Activated effector memory CD4-positive, alpha-beta T cell treated with anti-CD3 and anti-CD28 coated beads, Interleukin-2, amount 50 U/mL, for 16 hours (primary cell): ENCODE measurements at regions not wholly inside any gene's neighbourhood (a gene's known extent, or its start where the extent isn't known, plus 50 kb on each side); places are given as distances from the start of the nearest gene placed in this dataset.
"Not testable (repeated sequence)": the region's sequence is repeated elsewhere in the genome, so short reads cannot be mapped to it uniquely, and the experiment has no call there.

Experiments
- DNase-seq: peaks from one replicate; pipeline ENCODE4 v3.0.0-alpha.2; 2020

- DNase-seq, result no peak
Measured at GRCh38 chr18:60123031-60123430, 223.2 kb downstream of the PMAIP1 start.

DNA sequence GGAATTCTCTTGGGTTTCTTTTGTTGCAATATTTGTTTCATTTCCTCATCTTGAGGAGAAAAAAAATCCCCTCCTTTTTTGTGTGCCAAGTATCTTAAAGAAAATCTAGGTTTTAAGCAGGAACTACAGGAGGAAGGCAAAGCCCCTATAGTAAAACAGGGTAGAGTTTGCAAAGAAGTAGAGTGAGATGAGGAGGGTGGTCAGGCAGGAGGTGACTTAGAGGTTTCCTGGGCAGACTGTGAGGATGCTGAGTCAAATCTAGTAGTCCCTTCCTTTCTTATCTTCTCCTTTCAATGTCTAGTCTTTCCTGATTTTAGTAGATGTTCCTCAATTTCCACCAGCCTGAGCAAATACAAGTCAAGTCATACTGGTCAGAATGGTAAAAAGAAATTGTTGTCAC lies 222.5 kb downstream of the PMAIP1 start:
- DNase-seq, result no peak

GRCh38 chr18:60120231-60120750 lies 220.5 kb downstream of the PMAIP1 start:
- no peak for DNase-seq

DNA sequence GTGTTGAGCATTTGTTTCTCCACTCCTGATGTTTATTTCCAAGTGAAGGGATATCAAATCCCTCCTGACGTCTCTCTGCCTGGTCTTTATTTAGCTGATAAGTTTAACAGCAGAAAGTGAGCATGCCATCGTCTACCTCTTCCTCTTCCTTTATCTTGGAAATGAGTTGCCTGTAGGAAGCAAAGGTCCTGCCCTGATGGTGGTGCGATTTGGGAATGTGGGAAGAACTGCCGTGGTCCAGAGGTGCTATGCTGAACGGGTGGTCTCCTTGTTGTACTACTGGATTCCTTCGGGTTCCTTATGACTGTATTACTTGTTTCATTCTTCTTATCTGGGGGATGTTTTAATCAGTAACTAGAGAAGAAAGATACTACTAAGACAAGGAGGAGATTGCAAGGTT lies 217.5 kb downstream of the PMAIP1 start:
- DNase-seq, result no peak

DNA sequence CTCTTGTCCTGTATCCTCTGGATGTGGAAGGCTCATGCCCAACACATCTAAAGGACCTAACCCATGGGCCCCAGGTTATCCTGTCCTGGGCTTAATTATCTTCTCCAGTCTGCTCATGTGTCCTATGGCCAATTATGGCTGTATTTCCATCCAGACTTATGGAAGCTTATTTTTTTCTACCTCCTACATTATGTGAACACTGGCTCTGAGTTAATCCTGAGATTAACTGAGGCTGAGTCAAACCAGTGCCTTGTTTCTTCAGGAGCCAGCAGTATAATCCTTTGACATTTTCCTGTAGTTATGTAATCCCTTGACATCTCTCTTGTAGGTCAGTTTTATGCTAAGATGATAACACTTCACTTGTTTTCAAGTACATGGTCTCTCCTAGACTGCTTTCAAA lies 213.6 kb downstream of the PMAIP1 start:
- no peak for DNase-seq

- DNase-seq, result no peak
Measured at GRCh38 chr18:60112369-60112768, 212.6 kb downstream of the PMAIP1 start.

- no peak for DNase-seq
Measured at GRCh38 chr18:60111525-60111924, 211.7 kb downstream of the PMAIP1 start.

- no peak for DNase-seq
Measured at GRCh38 chr18:60110836-60111235, 211.0 kb downstream of the PMAIP1 start.

GRCh38 chr18:60100778-60101177 lies 201.0 kb downstream of the PMAIP1 start:
- no peak for DNase-seq

DNA sequence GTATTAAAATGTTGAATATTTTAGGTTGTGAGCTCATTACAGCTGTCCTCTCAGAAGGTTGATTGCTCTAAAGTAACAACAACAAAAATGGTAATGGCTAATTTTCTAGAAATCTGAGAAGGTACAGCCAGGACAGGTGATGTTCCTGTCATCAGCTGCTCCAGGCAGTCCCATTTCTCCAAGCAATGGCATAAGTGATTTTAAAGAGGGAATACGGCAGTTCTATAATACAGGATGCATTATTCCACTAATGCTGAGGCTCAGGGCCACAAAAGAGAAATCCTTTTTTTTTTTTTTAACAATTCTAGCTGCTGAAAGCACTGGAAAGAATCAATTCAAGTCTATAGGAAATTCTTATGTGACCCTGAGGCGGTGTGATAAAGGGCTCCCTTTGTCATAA lies 199.9 kb downstream of the PMAIP1 start:
- DNase-seq, result no peak

GRCh38 chr18:60096428-60096827 lies 196.6 kb downstream of the PMAIP1 start:
- no peak for DNase-seq

GRCh38 chr18:60092073-60092472 lies 192.3 kb downstream of the PMAIP1 start:
- no peak for DNase-seq

- no peak for DNase-seq
Measured at GRCh38 chr18:60090170-60090569, 190.4 kb downstream of the PMAIP1 start.

GRCh38 chr18:60082790-60083189 lies 183.0 kb downstream of the PMAIP1 start:
- no peak for DNase-seq

DNA sequence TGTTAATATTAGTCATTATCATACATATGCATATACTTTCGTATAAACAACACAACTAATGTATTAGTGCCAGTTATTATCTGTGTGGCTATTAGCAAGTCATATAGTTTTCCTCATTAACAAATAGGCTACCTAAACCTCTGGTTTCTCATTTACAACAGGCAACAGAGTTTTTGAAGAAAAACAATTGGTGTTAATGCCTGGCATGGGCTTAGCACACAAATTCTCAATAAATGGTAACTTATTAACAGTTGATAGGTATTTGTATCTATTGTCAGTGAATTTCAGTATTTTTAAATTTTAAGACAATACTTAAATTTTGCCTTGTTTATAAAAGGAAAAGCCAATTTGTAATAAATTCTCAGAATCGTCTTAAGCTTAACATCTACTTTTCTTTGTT lies 182.5 kb downstream of the PMAIP1 start:
- no peak for DNase-seq

DNA sequence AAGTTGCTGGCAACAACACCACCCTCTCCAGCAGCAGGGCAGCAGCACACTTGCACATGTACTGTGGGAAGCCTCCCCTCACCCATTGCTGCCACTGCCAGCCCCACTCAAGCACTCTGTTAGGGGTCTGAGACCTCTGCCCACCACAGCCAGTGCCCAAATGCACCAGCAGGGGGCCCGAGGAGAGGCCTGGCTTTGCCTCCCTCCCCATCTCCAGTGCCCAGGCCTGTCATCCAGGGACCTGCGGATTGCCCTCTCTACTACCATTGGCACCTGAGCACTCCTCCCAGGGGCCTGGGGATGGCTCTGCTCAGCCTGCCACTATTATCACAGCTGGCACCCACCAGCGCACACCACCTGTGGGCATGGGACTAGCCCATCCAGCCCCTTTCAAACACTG lies 175.7 kb downstream of the PMAIP1 start:
- no peak for DNase-seq

DNA sequence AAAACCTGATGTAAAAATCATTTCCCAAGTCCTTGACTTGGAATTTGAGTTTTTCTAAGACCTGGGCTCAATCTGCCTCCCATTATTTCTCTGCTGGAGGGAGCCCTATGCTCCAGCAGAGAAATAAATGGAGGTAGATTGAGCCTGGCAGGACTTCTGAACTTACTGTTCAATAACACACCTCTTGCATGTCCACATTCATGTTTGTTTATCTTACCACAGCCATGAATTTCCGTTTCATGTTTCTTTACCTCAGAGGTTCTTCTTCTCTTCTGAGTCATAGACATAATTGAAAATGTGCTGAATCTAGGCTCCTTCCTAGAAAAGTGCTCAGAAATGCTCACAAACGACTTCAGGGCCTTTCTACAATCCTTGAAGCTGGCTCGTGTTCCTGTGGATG lies 170.8 kb downstream of the PMAIP1 start:
- DNase-seq, result no peak

DNA sequence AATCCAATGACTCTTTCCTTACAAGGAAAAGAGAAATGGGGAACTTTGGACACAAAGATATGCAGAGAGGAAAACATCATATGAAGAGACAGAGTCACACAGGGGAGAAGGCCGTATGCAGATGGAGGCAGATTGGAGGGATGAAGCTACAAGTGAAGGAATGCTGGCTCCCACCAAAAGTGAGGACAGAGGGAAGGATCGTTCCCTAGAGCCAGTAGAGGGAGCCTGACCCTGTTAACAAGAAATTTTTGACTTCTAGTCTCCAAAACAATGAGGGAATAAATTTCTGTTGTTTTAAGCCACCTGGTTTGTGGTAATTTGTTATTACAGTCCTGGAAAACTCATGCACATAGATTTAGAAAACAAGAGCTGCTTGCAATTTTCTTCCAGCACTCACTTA lies 169.3 kb downstream of the PMAIP1 start:
- no peak for DNase-seq

- no peak for DNase-seq
Measured at GRCh38 chr18:60067426-60068210, 167.8 kb downstream of the PMAIP1 start.

GRCh38 chr18:60066219-60066975 lies 166.6 kb downstream of the PMAIP1 start:
- no peak for DNase-seq

- no peak for DNase-seq
Measured at GRCh38 chr18:60064271-60064670, 164.5 kb downstream of the PMAIP1 start.

- not testable (repeated sequence) for DNase-seq
Measured at GRCh38 chr18:60062831-60063230, 163.0 kb downstream of the PMAIP1 start.

- DNase-seq, result no peak
Measured at GRCh38 chr18:60062396-60062795, 162.6 kb downstream of the PMAIP1 start.

DNA sequence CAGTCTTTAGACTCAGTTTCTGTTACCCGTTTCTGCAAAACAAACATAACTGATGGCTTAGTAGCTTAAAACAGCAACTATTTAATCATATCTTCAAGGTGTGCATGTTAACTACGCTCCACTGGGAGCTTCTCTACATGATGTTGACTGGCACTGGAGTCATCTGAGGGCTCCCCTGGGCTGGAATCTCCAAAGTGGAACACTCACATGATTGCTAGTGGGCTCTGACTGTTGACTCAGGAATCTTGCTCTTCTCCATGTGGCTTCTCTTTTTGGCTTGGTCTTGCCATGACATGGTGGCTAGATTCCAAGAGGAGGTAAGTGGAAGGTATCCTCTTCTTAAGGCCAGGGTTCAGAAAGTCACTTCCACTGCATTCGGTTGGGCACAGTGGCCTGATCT lies 160.8 kb downstream of the PMAIP1 start:
- no peak for DNase-seq
